Right lobe of liver (tissue), 4 donors: ENCODE measurements at regions not wholly inside any gene's neighbourhood (a gene's known extent, or its start where the extent isn't known, plus 50 kb on each side); places are given as distances from the start of the nearest gene placed in this dataset.
"Not testable (repeated sequence)": the region's sequence is repeated elsewhere in the genome, so short reads cannot be mapped to it uniquely, and the experiment has no call there.

Experiments
- CTCF ChIP-seq, 4 donors: fragments of 200-600 bp in 3 of 4; fragments of 450-650 bp in 1 of 4; IDR thresholded peaks; one replicate each; pipeline versions ENCODE4 v1.5.1 to v1.8.0; 2016 to 2022; ENCODE audit warnings: antibody characterized with exemption in 4 of 4, mild to moderate bottlenecking in 2 of 4
- POLR2A ChIP-seq: fragments of 450-650 bp; IDR thresholded peaks from one replicate; pipeline ENCODE4 v1.6.1; 2017; ENCODE audit warnings: antibody characterized with exemption, mild to moderate bottlenecking
- donor health status: DM: no; HTN: no; CAD: no.
- donor health status: DM: no; HTN: no; CAD: no.
- donor health status: DM: no; HTN: yes; CAD: no.

- TF ChIP-seq CTCF (IDR thresholded peaks at IDR 0.05); POLR2A: not testable (repeated sequence)
Observed at GRCh38 chr5:110985882-110986281, 85.6 kb upstream of the TSLP start.
